ENCODE measurements at regions not wholly inside any gene's neighbourhood (a gene's known extent, or its start where the extent isn't known, plus 50 kb on each side); places are given as distances from the start of the nearest gene placed in this dataset.

DNA sequence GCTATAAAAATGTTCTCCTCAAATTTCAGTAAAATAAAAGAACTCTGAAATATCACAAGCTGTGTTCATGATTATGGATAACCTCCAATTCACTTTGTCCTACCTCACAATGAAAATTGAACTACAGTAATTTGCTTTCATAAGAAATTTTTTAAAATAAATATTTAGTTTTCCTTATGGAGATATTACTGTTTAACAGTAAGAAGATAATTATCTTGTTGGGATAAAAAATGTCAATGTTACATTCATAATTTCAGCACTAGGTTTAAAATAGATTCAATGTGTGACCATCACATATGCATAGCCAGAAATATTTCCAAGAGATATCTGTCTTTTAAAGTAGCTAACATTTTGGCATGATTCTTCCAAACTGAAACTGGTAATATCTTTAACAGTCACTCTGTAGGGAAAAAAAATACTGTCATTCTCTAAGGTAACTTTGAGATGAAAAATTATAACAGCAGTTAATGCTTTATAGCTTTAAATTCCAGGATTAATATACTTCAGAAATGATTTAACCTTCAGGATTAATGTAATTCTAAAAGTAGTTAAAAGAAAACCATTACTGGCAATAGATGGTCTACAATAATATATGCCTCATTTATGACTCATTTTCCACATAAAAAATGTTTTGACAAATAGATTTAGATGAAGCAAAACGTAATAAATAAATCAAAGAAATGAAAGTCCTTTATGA is 91.3 kb downstream of the SPRY2 start:
- Histone ChIP-seq H3K9ac (ENCODE audit: low read depth, low read length) (no peak overlapping the region), H4K20me1 (ENCODE audit: insufficient read depth, low read length) (no peaks in the 10 kb centered on the region), H2BK5ac (ENCODE audit: low read depth, low read length, poor library complexity, severe bottlenecking) (no peak overlapping the region), H3K4me2 (ENCODE audit: low read depth, low read length) (no peak overlapping the region), H3K9me1 (ENCODE audit: insufficient read depth, low read length) (no peaks in the 10 kb centered on the region), H4K91ac (ENCODE audit: insufficient read depth, low read depth, low read length) (no peak overlapping the region), H3K4me3 (ENCODE audit: insufficient read depth, low read depth, low read length) (no peak overlapping the region), H2BK15ac (ENCODE audit: low read depth, low read length) (no peak overlapping the region), H3K4me1 (ENCODE audit: control insufficient read depth, insufficient read depth, low read length) (no peaks in the 10 kb centered on the region), H2AFZ (replicated peaks; ENCODE audit: low read length, poor library complexity) (no peak overlapping the region), H2AK5ac (ENCODE audit: low read depth, low read length) (no peak overlapping the region), H3K27ac (ENCODE audit: insufficient read depth, low read length) (no peak overlapping the region), H4K8ac (ENCODE audit: low read depth in 2 of 2, low read length in 2 of 2) (no peak overlapping the region), H3K14ac (replicated peaks; ENCODE audit: low read depth, low read length) (no peak overlapping the region), H3K9me3 (ENCODE audit: control insufficient read depth, insufficient read depth, low read length) (no peaks in the 10 kb centered on the region), H3K56ac (ENCODE audit: extremely low read depth, insufficient read depth, low read length) (no peak overlapping the region), H3K79me1 (ENCODE audit: low read depth in 1 of 2, low read length in 2 of 2) (no peaks in the 10 kb centered on the region), H3K4ac (ENCODE audit: low read depth, low read length) (no peak overlapping the region), H3K36me3 (ENCODE audit: control insufficient read depth, insufficient read depth, low read length) (no peaks in the 10 kb centered on the region), H2AK9ac (replicated peaks; ENCODE audit: low read depth, low read length, poor library complexity) (no peak overlapping the region), H4K5ac (ENCODE audit: low read depth, low read length) (no peak overlapping the region), H3K27me3 (ENCODE audit: control insufficient read depth, insufficient read depth, low read length) (no peaks in the 10 kb centered on the region), H2BK120ac (ENCODE audit: low read depth, low read length) (no peak overlapping the region), H3K23ac (ENCODE audit: low read depth, low read length) (no peak overlapping the region), H2BK20ac (ENCODE audit: low read depth, low read length) (no peak overlapping the region), H3K18ac (ENCODE audit: low read depth, low read length) (no peak overlapping the region)
- intact Hi-C loops (cut with micrococcal nuclease): no loop called here
- no CpG with 5 or more reads among the region's 1 CpG for WGBS, 2 experiments (ENCODE audit: extremely low coverage in 2 of 2, insufficient read length in 1 of 2)
- ATAC-seq (ENCODE audit: low read depth): no peak
- BruUV-seq (replicated peaks): no TSS peak
- DNase-seq: no peak
- POLR2A ChIA-PET (ENCODE audit: unreplicated experiment): no interaction called here
- TF ChIP-seq, protein P1, sequence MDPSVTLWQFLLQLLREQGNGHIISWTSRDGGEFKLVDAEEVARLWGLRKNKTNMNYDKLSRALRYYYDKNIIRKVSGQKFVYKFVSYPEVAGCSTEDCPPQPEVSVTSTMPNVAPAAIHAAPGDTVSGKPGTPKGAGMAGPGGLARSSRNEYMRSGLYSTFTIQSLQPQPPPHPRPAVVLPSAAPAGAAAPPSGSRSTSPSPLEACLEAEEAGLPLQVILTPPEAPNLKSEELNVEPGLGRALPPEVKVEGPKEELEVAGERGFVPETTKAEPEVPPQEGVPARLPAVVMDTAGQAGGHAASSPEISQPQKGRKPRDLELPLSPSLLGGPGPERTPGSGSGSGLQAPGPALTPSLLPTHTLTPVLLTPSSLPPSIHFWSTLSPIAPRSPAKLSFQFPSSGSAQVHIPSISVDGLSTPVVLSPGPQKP (IDR thresholded peaks at IDR 0.05; ENCODE audit: borderline replicate concordance, low read depth, low read length): no peak
- TF ChIP-seq BHLHE40 (IDR thresholded peaks at IDR 0.05; ENCODE audit: low read depth, low read length) (no peak), MXI1 (IDR thresholded peaks at IDR 0.05; ENCODE audit: borderline replicate concordance, low read depth, low read length) (no peak), CEBPB (IDR thresholded peaks at IDR 0.05; ENCODE audit: low read depth, low read length) (no peak), MAFK (IDR thresholded peaks at IDR 0.05; ENCODE audit: low read depth, low read length) (no peak), MAZ (IDR thresholded peaks at IDR 0.05; ENCODE audit: borderline replicate concordance, low read depth, low read length) (no peak), CHD1 (IDR thresholded peaks at IDR 0.05; ENCODE audit: low read depth, low read length) (no peak), RAD21 (IDR thresholded peaks at IDR 0.05; ENCODE audit: low read length) (no peak), FOS (IDR thresholded peaks at IDR 0.05; ENCODE audit: low read depth, low read length) (no peak), RCOR1 (IDR thresholded peaks at IDR 0.05; ENCODE audit: insufficient replicate concordance, low read length) (no peak), SMC3 (IDR thresholded peaks at IDR 0.05; ENCODE audit: low read depth, low read length) (no peak), RFX5 (IDR thresholded peaks at IDR 0.05; ENCODE audit: low read depth, low read length) (no peak), POLR2A (IDR thresholded peaks at IDR 0.05; ENCODE audit: low read depth, low read length) (no peak)
- TF ChIP-seq, protein P2, sequence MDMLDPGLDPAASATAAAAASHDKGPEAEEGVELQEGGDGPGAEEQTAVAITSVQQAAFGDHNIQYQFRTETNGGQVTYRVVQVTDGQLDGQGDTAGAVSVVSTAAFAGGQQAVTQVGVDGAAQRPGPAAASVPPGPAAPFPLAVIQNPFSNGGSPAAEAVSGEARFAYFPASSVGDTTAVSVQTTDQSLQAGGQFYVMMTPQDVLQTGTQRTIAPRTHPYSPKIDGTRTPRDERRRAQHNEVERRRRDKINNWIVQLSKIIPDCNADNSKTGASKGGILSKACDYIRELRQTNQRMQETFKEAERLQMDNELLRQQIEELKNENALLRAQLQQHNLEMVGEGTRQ (IDR thresholded peaks at IDR 0.05; ENCODE audit: low read depth, low read length): no peak
- in situ Hi-C loops (cut with MboI; ENCODE audit: low sequenced_read_pairs): no loop called here
- CTCF ChIA-PET: interaction anchor here (1.3 kb wide), 1 partner anchor 10 kb away, joined by 4 read pairs; no protein-coding TSS in a partner anchor
- dilution Hi-C loops (cut with HindIII; ENCODE audit: low sequenced_read_pairs, unreplicated experiment): no loop called here

Measured in IMR-90 (cell line).